ENCODE measurements at regions not wholly inside any gene's neighbourhood (a gene's known extent, or its start where the extent isn't known, plus 50 kb on each side); places are given as distances from the start of the nearest gene placed in this dataset.

GRCh38 chrX:39822133-39822748 lies 275.5 kb downstream of the BCOR start:
- Histone ChIP-seq H3K36me3 (ENCODE audit: low read depth) (no peaks in the 10 kb centered on the region), H3K9me2 (ENCODE audit: insufficient read depth) (no peaks in the 10 kb centered on the region), H3K27me3 (replicated peaks; ENCODE audit: insufficient read depth) (no peaks in the 10 kb centered on the region), H3K9me3 (ENCODE audit: low read depth) (no peaks in the 10 kb centered on the region), H2AFZ (no peak overlapping the region), H3K4me2 (ENCODE audit: unreplicated experiment) (no peak overlapping the region), H3K79me2 (ENCODE audit: insufficient read depth) (no peaks in the 10 kb centered on the region), H4K20me1 (ENCODE audit: insufficient read depth) (no peaks in the 10 kb centered on the region), H3K4me3 (no peak overlapping the region), H3K27ac (no peak overlapping the region), H3F3A (ENCODE audit: insufficient read depth) (no peaks in the 10 kb centered on the region), H3K9ac (no peak overlapping the region), H3K4me1 (ENCODE audit: insufficient read depth) (peaks cover 8% of the 10 kb centered on the region; the same call in 1 of the 2 replicates)
- DNase-seq, result no peak
- in situ Hi-C loops (cut with MboI), result no loop called here
- WGBS, 2 experiments (ENCODE audit: low coverage in 1 of 2, low lambda C conversion rate in 2 of 2, missing lambda C conversion rate in 2 of 2), result 95 to 97% methylated on average over 12 to 15 of the region's 15 CpGs
- TF ChIP-seq EZH2 (IDR thresholded peaks at IDR 0.05; ENCODE audit: insufficient read depth, poor library complexity, severe bottlenecking) (no peak), EZH2phosphoT487 (IDR thresholded peaks at IDR 0.05; ENCODE audit: insufficient read depth, low read depth) (no peak)

GRCh38 chrX:39823424-39823823 lies 274.3 kb downstream of the BCOR start:
- Histone ChIP-seq H3K4me3 (no peak overlapping the region), H3F3A (ENCODE audit: insufficient read depth) (no peaks in the 10 kb centered on the region), H3K27me3 (replicated peaks; ENCODE audit: insufficient read depth) (no peaks in the 10 kb centered on the region), H4K20me1 (ENCODE audit: insufficient read depth) (no peaks in the 10 kb centered on the region), H3K79me2 (ENCODE audit: insufficient read depth) (no peaks in the 10 kb centered on the region), H3K36me3 (ENCODE audit: low read depth) (no peaks in the 10 kb centered on the region), H3K4me2 (ENCODE audit: unreplicated experiment) (no peak overlapping the region), H3K9me3 (ENCODE audit: low read depth) (no peaks in the 10 kb centered on the region), H3K4me1 (ENCODE audit: insufficient read depth) (no peaks in the 10 kb centered on the region), H2AFZ (no peak overlapping the region), H3K9me2 (ENCODE audit: insufficient read depth) (no peaks in the 10 kb centered on the region), H3K27ac (no peak overlapping the region), H3K9ac (no peak overlapping the region)
- TF ChIP-seq EZH2phosphoT487 (IDR thresholded peaks at IDR 0.05; ENCODE audit: insufficient read depth, low read depth) (no peak), EZH2 (IDR thresholded peaks at IDR 0.05; ENCODE audit: insufficient read depth, poor library complexity, severe bottlenecking) (no peak)
- WGBS, 2 experiments (ENCODE audit: low coverage in 1 of 2, low lambda C conversion rate in 2 of 2, missing lambda C conversion rate in 2 of 2), result 92 to 100% methylated on average over 1 of the region's 1 CpG
- in situ Hi-C loops (cut with MboI), result no loop called here
- no peak for DNase-seq

- Histone ChIP-seq H3K4me1 (ENCODE audit: insufficient read depth) (no peaks in the 10 kb centered on the region), H3K4me3 (no peak overlapping the region), H4K20me1 (ENCODE audit: insufficient read depth) (no peaks in the 10 kb centered on the region), H3K9me3 (ENCODE audit: low read depth) (no peaks in the 10 kb centered on the region), H3K79me2 (ENCODE audit: insufficient read depth) (no peaks in the 10 kb centered on the region), H3F3A (ENCODE audit: insufficient read depth) (no peaks in the 10 kb centered on the region), H3K9me2 (ENCODE audit: insufficient read depth) (no peaks in the 10 kb centered on the region), H3K9ac (no peak overlapping the region), H3K4me2 (ENCODE audit: unreplicated experiment) (no peak overlapping the region), H3K27me3 (replicated peaks; ENCODE audit: insufficient read depth) (no peaks in the 10 kb centered on the region), H3K36me3 (ENCODE audit: low read depth) (no peaks in the 10 kb centered on the region), H3K27ac (no peak overlapping the region), H2AFZ (no peak overlapping the region)
- TF ChIP-seq EZH2phosphoT487 (IDR thresholded peaks at IDR 0.05; ENCODE audit: insufficient read depth, low read depth), result no peak
- TF ChIP-seq EZH2 (IDR thresholded peaks at IDR 0.05; ENCODE audit: insufficient read depth, poor library complexity, severe bottlenecking), result no peak
- DNase-seq, result no peak
- in situ Hi-C loops (cut with MboI), result no loop called here
- 79 to 86% methylated on average over 2 of the region's 2 CpGs for WGBS, 2 experiments (ENCODE audit: low coverage in 1 of 2, low lambda C conversion rate in 2 of 2, missing lambda C conversion rate in 2 of 2)
These were observed 273.9 kb downstream of the BCOR start for GRCh38 chrX:39823854-39824253.

- DNase-seq, result no peak
- Histone ChIP-seq H3K9ac (no peak overlapping the region), H3K27ac (no peak overlapping the region), H3K4me1 (ENCODE audit: insufficient read depth) (no peaks in the 10 kb centered on the region), H3K9me2 (ENCODE audit: insufficient read depth) (no peaks in the 10 kb centered on the region), H4K20me1 (ENCODE audit: insufficient read depth) (no peaks in the 10 kb centered on the region), H3F3A (ENCODE audit: insufficient read depth) (no peaks in the 10 kb centered on the region), H3K4me3 (no peak overlapping the region), H3K79me2 (ENCODE audit: insufficient read depth) (no peaks in the 10 kb centered on the region), H3K9me3 (ENCODE audit: low read depth) (no peaks in the 10 kb centered on the region), H3K27me3 (replicated peaks; ENCODE audit: insufficient read depth) (no peaks in the 10 kb centered on the region), H3K36me3 (ENCODE audit: low read depth) (no peaks in the 10 kb centered on the region), H3K4me2 (ENCODE audit: unreplicated experiment) (no peak overlapping the region), H2AFZ (no peak overlapping the region)
- TF ChIP-seq EZH2 (IDR thresholded peaks at IDR 0.05; ENCODE audit: insufficient read depth, poor library complexity, severe bottlenecking) (no peak), EZH2phosphoT487 (IDR thresholded peaks at IDR 0.05; ENCODE audit: insufficient read depth, low read depth) (no peak)
- in situ Hi-C loops (cut with MboI), result no loop called here
- 76 to 79% methylated on average over 7 to 14 of the region's 14 CpGs for WGBS, 2 experiments (ENCODE audit: low coverage in 1 of 2, low lambda C conversion rate in 2 of 2, missing lambda C conversion rate in 2 of 2)
These were observed 270.8 kb downstream of the BCOR start for GRCh38 chrX:39826813-39827543.
